ENCODE measurements at regions not wholly inside any gene's neighbourhood (a gene's known extent, or its start where the extent isn't known, plus 50 kb on each side); places are given as distances from the start of the nearest gene placed in this dataset.

DNA sequence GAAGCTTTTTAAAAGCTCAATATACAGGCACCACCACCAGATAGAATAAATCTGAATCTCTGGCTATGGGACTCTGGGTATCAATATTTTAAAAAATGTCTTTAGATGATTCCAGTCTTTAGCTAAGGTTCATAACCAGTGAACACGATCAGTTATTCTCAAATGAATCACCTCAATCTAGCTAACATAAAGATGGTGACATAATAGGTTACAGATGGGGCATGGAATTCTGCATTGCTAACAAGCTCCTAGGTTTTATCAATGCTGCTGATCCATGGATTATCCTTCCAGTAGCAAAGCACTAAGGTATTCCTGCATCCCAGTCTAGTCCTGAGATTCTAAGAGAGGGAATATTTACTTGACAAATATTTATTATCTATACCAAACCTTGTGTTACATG, 415.5 kb upstream of the CDH11 start:
- FAIRE-seq, result no peak

DNA sequence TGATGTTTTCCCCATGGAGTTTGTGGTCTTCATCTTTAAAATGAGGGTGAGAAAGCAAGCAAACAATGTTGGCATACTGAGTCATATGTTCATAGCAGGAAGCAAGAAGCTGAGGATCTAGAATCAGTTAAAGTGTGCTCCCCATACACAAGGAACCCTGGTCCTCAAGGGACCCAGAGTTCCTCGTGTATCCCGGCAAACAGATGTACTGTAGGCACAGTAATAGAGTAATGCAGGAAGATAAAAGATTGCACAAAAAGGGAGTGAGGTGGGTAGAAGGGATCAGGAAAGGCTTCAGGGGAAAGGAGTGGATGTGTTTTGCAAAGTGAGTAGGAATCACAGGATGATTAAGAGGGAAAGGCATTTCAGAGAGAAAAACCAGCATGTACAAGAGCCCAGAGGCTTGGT, 412.3 kb upstream of the CDH11 start:
- DNase-seq (ENCODE audit: low spot score) (no peak), FAIRE-seq (no peak)

More for the DNA sequence above, 415.5 kb upstream of the CDH11 start:
- no peak for DNase-seq (ENCODE audit: low spot score)

DNA sequence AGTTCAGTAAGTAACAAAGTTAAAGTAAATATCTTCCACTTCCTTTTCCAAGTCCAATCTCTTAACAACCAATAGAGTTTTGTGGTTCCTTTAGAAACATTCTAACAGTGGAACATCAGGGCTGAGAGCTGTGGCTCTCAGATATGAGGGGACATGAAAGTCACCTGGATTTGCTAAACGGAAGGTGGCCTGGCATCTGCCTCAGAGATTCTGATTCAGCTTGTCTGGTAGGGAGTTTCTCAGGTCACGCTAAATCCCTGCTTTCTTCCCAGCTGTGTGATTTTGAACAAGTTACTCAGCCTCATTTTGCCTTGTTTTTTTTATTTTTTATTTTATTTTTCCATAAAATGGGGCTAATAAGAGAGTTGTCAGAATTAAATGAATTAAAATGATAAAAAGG, 411.0 kb upstream of the CDH11 start:
- DNase-seq (ENCODE audit: low spot score) (no peak), FAIRE-seq (no peak)

DNA sequence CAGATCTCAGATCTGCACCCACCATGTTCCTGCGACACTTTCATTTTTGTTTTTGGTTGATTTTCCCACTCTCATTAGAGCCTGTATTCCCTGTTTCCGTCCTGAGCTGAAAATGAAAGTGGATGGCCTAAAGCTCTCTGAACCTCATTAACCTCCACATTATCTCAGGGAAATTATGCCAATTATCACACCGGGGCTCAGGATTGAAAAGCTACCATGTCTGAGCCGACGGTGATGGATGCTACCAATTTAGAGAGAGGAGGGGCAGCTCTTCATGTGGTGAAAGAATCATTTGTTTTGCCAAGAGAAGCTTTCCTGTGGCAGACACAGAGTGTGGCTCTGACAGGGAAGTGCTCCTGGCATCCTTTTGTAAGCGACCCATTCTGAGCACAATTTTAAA, 410.4 kb upstream of the CDH11 start:
- no peak for DNase-seq (ENCODE audit: low spot score)

DNA sequence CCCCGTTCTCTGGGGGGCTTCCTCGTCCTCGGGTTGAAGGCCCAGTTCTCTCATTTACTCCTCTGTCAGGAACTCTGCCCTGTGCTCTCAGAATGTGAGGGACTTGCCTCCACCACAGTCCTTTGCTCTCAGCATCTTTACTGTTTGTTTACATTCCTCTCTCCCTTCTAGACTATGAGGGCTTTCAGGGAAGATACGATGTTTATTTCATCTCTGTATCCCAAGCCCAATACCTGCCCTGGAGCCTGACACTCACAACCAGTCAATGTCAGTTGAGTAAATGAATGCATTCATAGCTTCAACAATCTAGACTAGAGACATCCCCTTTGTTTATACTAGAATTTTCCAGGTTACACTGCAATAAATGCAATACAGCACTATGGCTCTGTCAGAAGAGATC, 409.6 kb upstream of the CDH11 start:
- FAIRE-seq (no peak), DNase-seq (ENCODE audit: low spot score) (no peak)

More for the DNA sequence above, 410.4 kb upstream of the CDH11 start:
- FAIRE-seq, result no peak

DNA sequence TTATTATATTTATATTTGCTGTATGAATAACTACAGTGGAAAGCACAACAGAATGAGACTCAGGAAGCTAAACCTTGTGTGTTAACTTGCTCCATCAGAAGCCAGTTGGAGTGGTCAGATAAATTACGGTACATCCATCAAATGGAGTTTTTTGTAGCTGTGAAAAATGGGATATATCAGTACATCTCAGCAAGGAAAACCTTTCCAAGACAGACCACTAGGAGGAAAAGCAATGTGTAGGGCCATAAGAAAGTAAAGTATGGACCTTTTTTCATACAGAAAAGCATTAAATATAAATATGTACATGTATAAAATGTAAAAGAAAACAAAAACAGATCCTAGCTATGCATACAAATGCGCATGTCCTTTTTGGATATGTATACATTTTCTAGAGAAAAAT, 403.8 kb upstream of the CDH11 start:
- FAIRE-seq, result no peak
- DNase-seq (ENCODE audit: low spot score), result no peak

DNA sequence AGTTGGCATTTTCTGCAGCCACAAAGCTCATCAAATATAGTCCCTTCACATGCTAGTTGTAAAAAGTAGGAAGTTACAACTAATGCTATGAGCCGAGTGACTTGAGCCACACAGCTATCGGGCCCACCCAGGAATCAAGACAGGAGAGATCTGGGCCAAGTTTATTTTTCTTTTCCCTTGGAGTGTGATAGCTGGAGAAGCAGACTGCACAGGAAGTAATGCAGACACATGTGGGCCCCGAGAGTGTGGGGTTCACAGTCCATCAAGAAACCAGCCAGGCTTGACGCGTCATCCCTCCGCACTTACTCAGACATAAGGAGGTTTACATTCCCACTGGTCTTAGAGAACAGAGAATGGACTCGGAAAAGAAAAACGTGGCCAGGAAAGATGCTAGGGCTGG, 403.1 kb upstream of the CDH11 start:
- DNase-seq (ENCODE audit: low spot score), result peak; percentile 51
- no peak for FAIRE-seq

DNA sequence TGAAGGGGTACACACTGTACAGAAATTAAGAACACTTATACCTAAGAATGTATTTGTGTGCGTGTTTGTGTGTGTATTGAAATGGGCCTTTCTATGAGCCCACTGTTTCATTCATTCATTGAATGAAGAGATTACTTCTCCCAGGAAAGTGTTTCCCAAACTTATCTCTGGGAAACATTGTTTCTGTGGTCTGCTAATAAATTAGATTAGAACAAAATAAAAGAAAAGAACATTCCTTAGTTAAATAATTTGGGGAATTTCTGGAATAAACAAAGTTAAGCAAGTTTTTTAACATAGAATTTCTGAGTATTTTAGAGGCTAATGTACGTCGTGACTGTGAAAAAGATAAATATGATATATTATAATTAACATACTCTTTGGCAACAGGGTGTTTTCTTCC, 402.4 kb upstream of the CDH11 start:
- no peak for DNase-seq (ENCODE audit: low spot score)
- FAIRE-seq, result no peak

DNA sequence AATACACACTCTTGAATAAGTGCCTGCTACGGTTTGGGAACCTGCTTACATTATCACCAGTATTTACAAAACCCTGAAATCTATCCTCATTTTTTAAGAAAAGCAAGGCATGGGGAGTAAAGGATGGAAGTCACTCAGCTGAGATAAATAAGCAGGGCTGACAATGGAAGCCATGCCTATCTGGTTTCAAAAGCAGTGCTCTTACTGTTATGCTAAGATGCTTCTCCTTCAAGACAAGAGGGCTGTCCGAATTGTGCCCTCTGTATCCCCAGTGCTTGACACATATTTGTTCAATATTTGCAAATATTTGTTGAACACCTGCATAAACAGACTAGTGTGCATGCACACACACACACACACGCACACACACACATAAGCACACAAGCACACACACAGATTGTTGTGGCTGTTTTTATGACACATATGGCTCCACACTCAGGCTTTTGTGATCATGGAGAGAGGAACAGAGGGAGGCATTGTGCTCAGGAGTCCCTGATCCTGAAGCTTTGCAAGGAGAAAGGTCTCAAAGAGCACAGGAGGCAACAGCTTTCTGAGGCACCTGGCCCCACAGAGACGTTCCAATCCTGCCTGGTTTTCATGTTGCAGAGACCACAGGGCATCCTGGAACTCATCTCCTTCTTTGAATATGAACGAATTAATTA, 401.6 kb upstream of the CDH11 start:
- DNase-seq (ENCODE audit: low spot score), result no peak
- FAIRE-seq, result no peak

DNA sequence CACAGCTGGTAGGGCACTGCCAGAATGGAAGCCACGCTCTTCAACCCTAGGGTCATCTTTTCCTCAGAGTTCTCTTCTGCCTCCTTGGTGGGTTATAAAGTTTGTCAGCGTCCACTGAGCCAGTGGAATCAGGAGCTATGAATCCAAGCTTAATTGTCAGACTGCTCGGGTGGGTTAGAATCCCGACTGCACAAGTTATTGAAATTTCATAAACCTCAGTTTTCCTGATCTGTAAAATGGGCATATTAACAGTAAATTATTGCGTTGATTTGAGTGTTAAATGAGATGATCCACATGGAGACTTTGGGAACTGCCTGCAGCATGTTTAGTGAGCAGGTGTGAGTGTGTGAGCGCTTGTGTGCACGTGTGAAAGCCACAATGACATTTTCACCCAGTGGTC, 400.5 kb upstream of the CDH11 start:
- no peak for FAIRE-seq
- no peak for DNase-seq (ENCODE audit: low spot score)

DNA sequence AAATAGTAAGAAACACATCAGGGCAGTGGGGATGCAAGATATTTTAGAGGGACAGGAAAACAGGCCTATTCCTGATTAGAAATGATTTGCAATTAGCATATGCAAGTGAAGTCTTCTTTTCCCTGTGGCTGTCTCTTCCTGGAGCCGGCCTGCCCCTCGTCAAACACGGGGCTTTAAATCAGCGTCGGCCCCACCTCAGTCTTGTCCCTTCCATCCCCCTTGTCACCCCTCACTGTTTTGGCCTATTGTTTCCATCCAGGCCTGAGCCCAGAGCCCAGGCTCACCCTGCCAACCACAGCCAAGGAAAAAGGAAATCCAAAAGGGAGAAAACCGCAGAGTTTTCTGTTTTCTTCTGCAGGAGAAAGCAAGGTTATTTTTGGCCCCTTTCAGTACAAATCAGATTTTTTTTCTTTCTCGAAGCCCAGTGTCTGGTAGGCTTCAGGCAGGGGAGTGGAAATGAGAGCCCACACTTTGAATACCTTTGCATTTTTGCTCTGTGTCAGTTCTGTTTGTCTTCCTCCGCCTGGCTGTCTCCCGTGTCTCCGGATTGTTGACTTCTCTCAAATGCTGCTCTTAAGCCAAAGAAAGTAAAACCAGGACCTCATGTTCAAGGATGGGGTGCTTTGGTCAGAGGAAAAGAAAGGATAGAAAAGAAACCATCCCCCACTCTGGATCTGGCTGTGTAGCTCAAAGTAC, 399.9 kb upstream of the CDH11 start:
- FAIRE-seq (no peak), DNase-seq (ENCODE audit: low spot score) (no peak)

DNA sequence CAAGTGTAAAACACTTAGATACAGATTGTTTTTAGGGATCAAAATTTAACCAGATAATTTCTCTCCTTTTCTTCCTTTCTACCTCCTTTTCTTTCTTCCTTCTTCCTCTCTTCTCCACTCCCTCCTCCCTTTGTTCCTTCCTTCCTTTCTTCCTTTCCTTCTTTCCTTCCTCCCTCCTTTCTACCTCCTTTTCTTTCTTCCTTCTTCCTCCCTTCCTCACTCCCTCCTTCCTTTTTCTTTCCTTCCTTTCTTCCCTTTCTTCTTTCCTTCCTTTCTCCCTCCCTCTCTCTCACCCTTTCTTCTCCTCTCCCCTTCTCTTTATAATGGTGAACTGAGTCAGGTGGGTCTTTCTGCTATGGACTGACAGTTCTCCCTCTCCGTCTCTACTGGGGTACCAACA, 397.5 kb upstream of the CDH11 start:
- FAIRE-seq (no peak), DNase-seq (ENCODE audit: low spot score) (no peak)

DNA sequence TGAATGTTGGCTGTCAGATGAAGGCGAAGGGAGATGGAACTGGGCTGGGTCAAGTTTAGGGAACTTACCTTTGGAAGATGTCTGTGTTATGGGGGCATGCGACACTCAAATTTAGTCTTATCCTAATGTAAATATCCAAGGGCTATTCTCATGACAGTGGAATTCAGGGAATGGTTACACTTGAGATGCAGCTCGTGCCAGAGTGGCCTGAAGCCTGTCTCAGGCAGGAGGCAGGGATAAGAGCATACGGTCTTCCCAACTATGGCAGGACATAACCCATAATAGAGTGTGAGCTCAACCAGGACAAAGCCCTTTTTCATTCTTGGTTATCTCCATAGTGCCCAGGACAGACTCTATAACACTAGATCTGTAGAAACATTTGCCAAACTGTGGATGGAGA, 393.3 kb upstream of the CDH11 start:
- FAIRE-seq, result no peak
- DNase-seq (ENCODE audit: low spot score), result no peak

DNA sequence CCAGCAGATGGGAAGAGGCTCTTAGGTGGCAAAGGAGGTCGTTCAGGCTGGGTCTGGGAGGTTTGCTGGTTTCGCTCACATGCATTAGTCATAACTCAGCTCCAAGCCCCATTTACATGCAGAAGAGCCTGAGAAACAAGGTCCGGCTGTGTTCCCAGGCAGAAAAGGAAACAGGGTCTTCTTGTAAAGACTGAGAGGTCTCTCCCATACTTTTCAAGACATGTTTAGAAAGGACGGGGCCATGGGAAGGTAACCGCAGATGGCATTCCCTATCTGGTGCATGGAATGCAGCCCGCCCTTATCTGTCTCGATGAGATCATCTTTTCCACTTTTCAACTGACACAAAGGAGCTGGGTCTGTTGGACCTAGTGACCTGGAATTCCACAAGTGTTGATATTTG, 389.0 kb upstream of the CDH11 start:
- DNase-seq (ENCODE audit: low spot score) (peak; percentile 76), FAIRE-seq (no peak)

DNA sequence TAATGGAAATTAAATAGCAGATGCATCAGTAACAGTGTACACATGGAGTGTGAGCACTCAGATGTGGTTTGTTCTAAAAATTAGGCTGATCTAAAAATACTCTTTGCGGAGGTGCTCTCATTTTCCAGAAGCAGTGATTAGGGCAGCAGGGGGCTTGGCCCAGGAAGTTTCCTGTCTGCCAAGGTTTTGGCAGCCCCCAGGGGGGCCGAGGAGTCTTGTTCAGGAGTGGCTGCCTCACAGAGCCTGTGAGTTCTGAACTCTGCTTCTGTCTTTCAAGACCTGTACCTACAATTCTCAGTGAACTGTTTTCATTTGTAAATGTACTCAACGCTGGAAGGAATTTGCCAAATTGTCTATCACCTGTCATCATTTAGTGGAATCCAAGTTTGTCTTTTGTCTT, 388.4 kb upstream of the CDH11 start:
- no peak for DNase-seq (ENCODE audit: low spot score)
- FAIRE-seq, result no peak

DNA sequence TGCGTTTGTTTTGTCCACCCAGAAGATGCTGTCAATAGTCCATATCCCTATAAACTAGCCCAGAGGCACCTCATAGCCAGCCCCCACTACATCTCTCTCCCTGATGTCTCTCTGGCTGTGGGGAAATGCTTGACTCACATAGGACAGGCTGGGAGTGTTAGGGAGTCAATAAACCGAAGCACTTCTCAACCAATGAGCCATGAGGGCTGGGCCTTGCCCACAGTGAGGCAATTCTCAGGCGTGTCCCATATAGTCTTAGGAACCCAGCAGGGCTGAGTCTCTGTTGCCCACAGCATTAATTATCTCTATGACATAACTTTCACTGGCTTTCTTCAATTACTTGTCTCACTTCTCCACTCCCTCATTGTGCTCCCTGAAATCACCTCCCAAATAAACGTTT, 387.3 kb upstream of the CDH11 start:
- no peak for DNase-seq (ENCODE audit: low spot score)
- FAIRE-seq, result no peak

DNA sequence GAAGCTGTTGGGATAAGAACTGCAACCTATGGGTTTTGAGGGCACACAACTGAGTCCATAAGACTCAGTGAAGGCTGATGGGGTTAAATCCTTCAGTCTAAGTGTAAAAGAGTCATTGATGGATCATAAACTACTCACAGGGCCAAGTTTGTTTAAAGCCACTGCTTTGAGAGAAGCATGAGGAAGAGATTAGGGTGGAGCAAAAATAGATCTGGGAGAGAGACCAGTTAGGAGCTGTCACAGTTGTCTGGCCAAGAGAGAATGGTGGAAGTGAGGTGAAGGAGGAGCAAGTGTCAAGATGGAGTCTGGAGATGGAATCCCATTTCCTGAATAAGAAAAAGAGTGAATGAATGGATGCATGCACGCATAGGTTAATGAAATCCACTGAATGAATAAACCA, 379.1 kb upstream of the CDH11 start:
- DNase-seq (ENCODE audit: low spot score) (no peak), FAIRE-seq (no peak)

DNA sequence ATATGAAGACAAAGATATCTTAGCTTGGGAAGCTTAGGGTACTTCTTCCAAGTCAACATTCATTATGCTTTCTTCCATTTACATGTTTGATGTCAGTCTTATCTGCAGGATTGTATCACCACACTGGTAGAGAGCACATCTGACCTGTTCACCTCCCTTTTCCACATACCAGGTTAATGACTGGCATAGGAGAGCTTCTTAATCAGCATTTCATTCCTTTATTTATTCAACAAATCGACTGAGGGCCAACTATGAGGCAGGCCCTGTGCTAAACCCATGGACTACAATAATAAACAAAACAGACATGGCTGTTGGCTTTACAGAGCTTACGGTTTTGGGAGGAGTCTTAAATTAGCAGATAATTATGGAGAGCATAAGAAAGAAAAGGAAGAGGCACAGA, 378.1 kb upstream of the CDH11 start:
- DNase-seq (ENCODE audit: low spot score) (no peak), FAIRE-seq (no peak)

DNA sequence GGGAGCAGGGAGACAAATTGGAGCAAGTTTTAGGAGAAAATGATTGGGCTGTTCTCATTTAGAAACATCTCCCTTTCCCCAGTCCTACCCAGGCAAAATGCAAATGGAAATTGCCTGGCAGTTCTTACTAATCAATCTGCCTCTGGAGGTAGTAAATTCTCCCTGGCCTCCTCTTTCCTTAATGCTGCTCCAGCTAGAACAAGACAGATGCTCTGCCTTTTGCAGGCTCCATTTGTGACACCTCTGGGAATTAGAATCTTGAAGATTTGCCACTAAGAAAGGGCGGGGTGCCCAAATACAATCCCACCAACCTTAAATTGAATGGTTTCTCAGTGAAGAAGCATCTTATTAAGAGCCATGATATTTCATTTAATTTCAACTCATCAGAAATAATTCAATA, 377.7 kb upstream of the CDH11 start:
- FAIRE-seq (no peak), DNase-seq (ENCODE audit: low spot score) (no peak)

DNA sequence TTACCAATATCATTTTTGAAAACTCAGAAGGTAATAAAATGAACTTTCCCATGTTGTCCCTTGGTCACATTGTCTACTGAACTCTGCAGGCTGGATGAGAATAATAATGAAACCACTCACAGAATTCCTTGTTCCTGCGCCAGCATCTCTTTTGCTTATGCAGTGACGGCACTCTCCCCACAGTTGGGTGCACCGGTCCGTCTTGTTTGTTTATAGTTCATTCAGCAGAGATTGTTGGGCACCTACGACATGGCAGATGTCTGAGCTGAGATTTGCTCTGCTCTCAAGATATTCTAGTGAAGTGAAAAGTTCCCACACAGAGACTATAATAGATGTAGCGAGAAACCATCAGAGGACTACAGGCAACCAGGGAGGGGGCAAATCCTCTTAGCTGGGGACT, 375.7 kb upstream of the CDH11 start:
- DNase-seq (ENCODE audit: low spot score) (no peak), FAIRE-seq (no peak)

DNA sequence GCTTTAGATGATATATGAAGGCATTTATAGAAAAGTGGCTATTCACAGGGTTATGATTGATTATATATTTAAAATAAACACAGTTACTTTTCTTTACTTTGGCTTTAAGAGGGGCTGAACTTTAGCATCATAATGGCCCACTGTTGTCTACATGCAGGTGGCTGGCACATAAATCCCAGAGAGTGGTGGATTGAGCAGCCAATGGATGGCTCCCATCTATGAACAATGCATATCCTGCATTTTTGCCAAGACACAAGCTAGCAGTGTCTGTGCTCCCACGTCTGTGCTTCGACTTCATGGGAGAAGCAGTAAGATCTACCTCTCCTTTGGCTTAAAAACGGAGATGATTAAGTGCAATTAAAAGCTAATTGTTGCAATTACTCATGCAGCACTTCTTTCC, 373.2 kb upstream of the CDH11 start:
- no peak for FAIRE-seq
- no peak for DNase-seq (ENCODE audit: low spot score)

DNA sequence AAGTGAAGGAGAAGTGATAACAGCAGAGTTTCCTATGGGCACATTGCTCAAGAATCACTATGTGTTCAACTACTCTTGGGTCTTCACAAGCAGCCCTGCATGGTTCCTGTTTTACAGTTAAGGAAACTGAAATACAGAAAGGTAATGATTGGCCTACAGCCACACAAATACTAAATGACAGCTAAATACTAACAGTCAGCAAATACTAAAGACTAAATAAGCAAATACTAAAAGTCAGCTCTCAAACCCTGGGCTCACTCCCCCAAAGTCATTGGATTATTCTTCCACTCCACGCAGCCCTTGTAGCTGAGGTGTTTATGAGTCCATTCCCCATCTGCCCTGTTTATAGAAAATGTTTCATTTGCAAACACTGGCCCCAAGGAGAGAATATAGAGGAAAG, 372.7 kb upstream of the CDH11 start:
- DNase-seq (ENCODE audit: low spot score) (no peak), FAIRE-seq (no peak)

DNA sequence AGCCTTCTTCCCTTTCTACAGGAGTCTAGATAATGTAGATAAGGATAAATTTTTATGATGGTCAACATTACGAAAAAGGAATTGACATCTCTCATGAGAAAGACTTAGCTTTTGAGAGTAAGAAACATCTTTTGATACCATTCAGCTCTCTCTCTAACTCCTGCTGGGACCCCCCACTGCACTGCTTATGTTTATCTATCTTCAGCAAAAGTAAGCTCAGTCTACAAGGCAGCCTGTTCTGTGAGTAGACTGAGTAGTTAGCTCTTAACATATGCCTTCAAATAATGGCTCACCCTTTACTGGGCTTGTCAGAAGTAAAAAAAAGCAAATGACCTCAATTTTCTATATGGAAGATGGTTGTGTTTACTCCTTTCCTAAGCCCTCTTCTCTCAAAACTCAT, 372.2 kb upstream of the CDH11 start:
- no peak for DNase-seq (ENCODE audit: low spot score)
- FAIRE-seq, result no peak

DNA sequence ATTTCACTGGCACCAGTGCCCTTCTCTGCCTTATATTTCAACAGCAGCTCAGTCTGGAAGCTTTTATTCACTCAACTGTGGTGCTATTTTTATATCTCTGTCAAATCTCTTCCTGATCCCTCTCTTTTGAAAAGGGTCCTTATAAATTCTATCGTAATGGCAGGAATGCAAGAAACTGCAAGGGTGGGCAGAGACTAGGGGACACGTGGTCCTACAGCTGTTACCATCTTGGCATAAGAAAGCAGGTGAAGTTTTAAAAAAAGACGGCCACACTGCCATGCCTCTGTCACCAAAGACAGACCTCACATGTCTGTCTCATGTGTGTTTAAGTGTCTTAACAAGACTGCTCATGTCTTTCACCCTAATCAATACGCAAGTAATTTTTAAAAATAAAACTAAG, 368.4 kb upstream of the CDH11 start:
- FAIRE-seq, result no peak
- no peak for DNase-seq (ENCODE audit: low spot score)

All from urothelium cell line (cell line).